ENCODE measurements at regions not wholly inside any gene's neighbourhood (a gene's known extent, or its start where the extent isn't known, plus 50 kb on each side); places are given as distances from the start of the nearest gene placed in this dataset.

DNA sequence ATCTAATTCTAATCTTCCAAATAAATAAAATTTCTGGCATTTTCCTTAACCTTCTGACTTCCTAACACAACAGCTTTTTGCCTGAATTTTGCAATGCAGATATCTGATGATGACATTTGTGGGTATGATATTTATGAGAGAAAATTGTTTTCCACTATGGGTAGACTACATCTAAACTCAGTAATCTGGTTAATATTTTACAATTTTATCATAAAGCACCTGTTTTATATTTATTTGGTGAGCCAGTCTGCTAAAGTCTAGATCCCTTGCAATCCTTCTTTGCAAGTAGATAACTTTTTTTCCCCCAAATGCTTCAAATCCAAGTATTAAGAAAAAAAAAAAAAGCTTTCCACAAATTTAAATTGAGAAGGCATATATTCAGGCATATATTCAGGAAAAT, 246.2 kb upstream of the DAB2 start:
- TF ChIP-seq, protein P1, sequence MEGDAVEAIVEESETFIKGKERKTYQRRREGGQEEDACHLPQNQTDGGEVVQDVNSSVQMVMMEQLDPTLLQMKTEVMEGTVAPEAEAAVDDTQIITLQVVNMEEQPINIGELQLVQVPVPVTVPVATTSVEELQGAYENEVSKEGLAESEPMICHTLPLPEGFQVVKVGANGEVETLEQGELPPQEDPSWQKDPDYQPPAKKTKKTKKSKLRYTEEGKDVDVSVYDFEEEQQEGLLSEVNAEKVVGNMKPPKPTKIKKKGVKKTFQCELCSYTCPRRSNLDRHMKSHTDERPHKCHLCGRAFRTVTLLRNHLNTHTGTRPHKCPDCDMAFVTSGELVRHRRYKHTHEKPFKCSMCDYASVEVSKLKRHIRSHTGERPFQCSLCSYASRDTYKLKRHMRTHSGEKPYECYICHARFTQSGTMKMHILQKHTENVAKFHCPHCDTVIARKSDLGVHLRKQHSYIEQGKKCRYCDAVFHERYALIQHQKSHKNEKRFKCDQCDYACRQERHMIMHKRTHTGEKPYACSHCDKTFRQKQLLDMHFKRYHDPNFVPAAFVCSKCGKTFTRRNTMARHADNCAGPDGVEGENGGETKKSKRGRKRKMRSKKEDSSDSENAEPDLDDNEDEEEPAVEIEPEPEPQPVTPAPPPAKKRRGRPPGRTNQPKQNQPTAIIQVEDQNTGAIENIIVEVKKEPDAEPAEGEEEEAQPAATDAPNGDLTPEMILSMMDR (IDR thresholded peaks at IDR 0.05; ENCODE audit: insufficient read depth, low read length) = no peak
- no peak for DNase-seq (ENCODE audit: low read depth)
- no peak overlapping the region for H3K4me3 ChIP-seq (ENCODE audit: low read depth, low read length)

DNA sequence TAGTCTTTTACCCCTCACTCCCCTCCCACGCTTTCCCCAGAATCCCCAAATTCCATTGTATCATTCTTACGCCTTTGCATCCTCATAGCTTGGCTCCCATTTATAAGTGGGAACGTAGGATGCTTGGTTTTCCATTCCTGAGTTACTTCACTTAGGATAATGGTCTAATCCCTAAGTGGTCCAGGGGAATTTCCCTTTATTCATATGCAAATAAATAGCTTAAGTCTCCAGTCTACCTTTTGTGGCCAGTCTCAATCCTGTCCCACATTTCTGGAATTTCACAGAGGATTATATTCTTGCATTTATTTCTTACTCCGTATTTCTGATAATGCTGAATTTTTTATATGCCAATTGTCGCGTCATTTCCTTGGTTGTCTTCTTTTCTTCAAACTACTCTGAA, 245.6 kb upstream of the DAB2 start:
- H3K4me3 ChIP-seq (ENCODE audit: low read depth, low read length) = no peak overlapping the region
- TF ChIP-seq, protein P1 (IDR thresholded peaks at IDR 0.05; ENCODE audit: insufficient read depth, low read length) = no peak
- no peak for DNase-seq (ENCODE audit: low read depth)

DNA sequence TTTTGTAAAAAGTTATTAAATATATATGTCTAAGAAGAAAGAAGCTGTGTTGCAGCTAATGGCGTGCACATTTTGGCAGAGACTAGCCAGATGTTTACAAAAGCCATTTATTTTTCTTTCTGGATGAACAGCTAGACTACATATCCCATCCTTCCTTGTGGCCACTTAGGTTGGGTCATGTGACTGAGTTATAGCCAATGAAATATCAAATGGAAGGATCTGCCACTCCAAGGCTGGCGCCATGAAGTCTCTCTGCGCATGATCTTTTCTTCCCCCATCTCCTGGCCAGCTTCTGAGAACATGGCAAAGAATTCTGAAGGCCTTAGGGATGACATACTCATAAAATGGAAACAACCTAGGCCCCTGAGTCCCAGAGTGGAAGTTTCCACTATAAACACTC, 244.2 kb upstream of the DAB2 start:
- TF ChIP-seq, protein P1 (IDR thresholded peaks at IDR 0.05; ENCODE audit: insufficient read depth, low read length) = no peak
- no peak for DNase-seq (ENCODE audit: low read depth)

DNA sequence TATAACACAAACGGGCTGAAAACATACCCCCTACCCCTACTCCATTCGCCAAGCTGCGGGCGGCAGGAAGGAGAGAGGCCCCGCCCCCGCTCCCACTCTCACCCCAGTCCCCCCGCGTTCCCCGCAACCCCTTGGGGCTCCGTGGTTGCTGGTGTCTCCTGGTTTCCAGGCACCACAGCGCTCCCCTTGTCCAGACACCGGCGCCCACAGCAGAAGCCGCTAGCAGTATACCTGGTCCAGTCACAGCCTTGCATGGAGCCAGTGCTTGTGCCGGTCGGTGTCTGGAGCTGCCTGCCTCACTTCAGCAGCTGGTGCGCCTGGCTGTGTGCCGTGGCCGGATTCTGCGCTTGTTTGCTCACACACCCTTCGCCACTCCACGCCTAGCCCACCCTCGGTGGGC, 240.5 kb upstream of the DAB2 start:
- TF ChIP-seq, protein P1 (IDR thresholded peaks at IDR 0.05; ENCODE audit: insufficient read depth, low read length) = no peak
- H3K4me3 ChIP-seq (ENCODE audit: low read depth, low read length) = no peak overlapping the region
- DNase-seq (ENCODE audit: low read depth) = no peak

More for the DNA sequence above, 244.2 kb upstream of the DAB2 start:
- H3K4me3 ChIP-seq (ENCODE audit: low read depth, low read length) = no peak overlapping the region

DNA sequence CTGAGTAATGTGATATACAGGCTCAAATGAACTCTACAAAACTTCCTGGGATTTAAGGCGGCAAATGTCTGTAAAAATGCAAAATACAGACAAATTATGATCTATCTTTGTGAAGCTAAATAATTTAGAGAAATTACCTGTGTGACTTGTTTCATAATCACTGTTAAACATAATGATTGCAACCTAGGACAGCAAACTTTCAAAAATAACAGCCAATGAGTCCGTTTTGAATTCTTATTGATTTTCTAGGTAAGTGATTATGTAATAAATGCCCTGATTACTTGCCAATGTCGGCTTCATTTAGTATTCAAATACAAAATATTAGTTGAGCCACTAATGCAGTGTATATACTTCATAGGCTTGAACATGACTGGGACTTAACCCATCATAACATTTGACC, 238.2 kb upstream of the DAB2 start:
- no peak overlapping the region for H3K4me3 ChIP-seq (ENCODE audit: low read depth, low read length)
- TF ChIP-seq, protein P1 (IDR thresholded peaks at IDR 0.05; ENCODE audit: insufficient read depth, low read length) = no peak
- no peak for DNase-seq (ENCODE audit: low read depth)

DNA sequence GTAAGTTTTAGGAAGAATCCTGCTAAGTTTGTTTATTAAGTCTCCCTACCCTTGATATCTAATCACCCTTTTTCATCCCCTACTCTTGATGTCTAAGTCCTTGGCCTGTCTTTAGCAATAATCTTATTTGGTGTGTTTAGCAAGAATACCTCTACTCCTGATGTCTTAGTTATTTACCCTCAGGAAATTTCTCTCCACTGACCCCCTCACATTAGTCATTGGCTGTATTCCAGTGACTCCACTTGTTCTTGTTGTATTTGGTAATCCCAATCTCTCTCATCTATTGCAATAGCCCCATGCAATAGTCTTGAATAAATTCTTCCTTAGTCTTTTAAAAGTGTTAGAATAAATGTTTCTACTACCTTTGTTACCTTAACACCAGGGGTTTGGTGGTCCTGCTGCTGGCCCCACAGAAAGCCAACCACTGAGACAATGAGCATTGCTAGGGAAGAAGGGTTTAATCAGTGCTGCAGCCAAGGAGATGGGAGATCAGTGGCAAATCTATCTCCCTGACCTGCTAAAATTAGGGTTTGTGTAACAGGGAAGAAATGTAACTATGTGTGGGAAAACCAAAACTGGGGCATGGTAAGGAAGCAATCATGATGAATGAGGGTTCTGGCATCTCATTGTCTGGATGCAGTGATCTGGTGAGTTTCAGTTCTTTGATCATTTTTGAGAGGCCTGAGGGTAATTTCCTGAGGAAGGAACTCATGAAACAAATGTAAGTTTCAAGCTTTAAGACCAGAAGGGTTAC, 236.4 kb upstream of the DAB2 start:
- TF ChIP-seq, protein P1 (IDR thresholded peaks at IDR 0.05; ENCODE audit: insufficient read depth, low read length) = no peak
- peak; percentile 32 for DNase-seq (ENCODE audit: low read depth)
- no peak overlapping the region for H3K4me3 ChIP-seq (ENCODE audit: low read depth, low read length)

DNA sequence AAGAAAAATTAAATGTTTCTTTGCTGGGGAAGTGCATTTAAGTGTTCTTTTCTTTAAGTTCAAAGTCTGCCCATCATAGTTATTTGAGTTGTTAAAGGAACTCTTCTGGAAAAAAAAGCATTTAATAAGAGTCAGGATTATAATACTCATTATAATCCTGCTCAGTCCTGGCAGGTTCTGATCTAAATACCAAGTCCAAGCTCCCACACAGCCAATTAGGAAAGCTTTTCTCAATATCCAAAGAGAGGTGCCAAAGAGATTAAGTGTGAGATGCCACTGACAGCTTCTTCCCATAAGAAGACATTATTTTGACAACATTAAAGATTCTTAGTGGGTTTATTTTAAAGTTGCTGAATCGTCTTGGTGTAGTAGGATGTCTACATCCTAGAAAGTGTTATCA, 235.2 kb upstream of the DAB2 start:
- DNase-seq (ENCODE audit: low read depth) = no peak
- no peak overlapping the region for H3K4me3 ChIP-seq (ENCODE audit: low read depth, low read length)
- TF ChIP-seq, protein P1 (IDR thresholded peaks at IDR 0.05; ENCODE audit: insufficient read depth, low read length) = no peak

Measured in fibroblast of the aortic adventitia (primary cell).